Astrocyte (in vitro differentiated cells and primary cell): ENCODE measurements at regions not wholly inside any gene's neighbourhood (a gene's known extent, or its start where the extent isn't known, plus 50 kb on each side); places are given as distances from the start of the nearest gene placed in this dataset.

Experiments
- DNase-seq: peaks from one replicate; pipeline ENCODE4 v3.0.0-alpha.2; 2010; ENCODE audit warnings: low read depth
- FAIRE-seq: peaks from 2 replicates; lab custom pipeline; 2011; peaks lifted over from hg19 to GRCh38; lab: Jason Lieb, UNC
- H2AFZ ChIP-seq: 2 replicates; pipeline ENCODE4 v1.6.0; 2012; ENCODE audit warnings: low read depth, low read length, inconsistent platforms
- H3K27ac ChIP-seq: 2 replicates; pipeline ENCODE4 v1.5.1; 2011; ENCODE audit warnings: low read depth, low read length, inconsistent platforms
- H3K27me3 ChIP-seq: 2 replicates; pipeline ENCODE4 v1.6.0; 2011; ENCODE audit warnings: low read length, inconsistent platforms; ENCODE audit not compliant: insufficient read depth
- H3K36me3 ChIP-seq: 2 replicates; pipeline ENCODE4 v1.5.1; 2011; ENCODE audit warnings: low read length, inconsistent platforms; ENCODE audit not compliant: insufficient read depth
- H3K4me1 ChIP-seq: 2 replicates; pipeline ENCODE4 v1.5.1; 2011; ENCODE audit warnings: low read length, inconsistent platforms; ENCODE audit not compliant: insufficient read depth
- H3K4me2 ChIP-seq: 2 replicates; pipeline ENCODE4 v1.6.0; 2012; ENCODE audit warnings: low read length, inconsistent platforms
- H3K4me3 ChIP-seq: 2 replicates; pipeline ENCODE4 v1.5.1; 2011; ENCODE audit warnings: low read depth, mild to moderate bottlenecking, low read length, inconsistent platforms; ENCODE audit not compliant: insufficient read depth
- H3K79me2 ChIP-seq: 2 replicates; pipeline ENCODE4 v1.6.0; 2012; ENCODE audit warnings: mild to moderate bottlenecking, low read length, inconsistent platforms; ENCODE audit not compliant: insufficient read depth
- H3K9ac ChIP-seq: 2 replicates; pipeline ENCODE4 v1.6.0; 2012; ENCODE audit warnings: mild to moderate bottlenecking, low read length, inconsistent platforms
- H3K9me3 ChIP-seq: 2 replicates; pipeline ENCODE4 v1.5.1; 2012; ENCODE audit warnings: low read depth, mild to moderate bottlenecking, low read length, inconsistent platforms; ENCODE audit not compliant: insufficient read depth
- H4K20me1 ChIP-seq: 2 replicates; pipeline ENCODE4 v1.6.0; 2012; ENCODE audit warnings: low read length, inconsistent platforms; ENCODE audit not compliant: insufficient read depth
- H3K27ac Mint-ChIP-seq: one replicate; pipeline ENCODE4 v1.8.0; 2021; ENCODE audit warnings: mild to moderate bottlenecking, mixed read lengths; ENCODE audit not compliant: unreplicated experiment
- H3K27me3 Mint-ChIP-seq: one replicate; pipeline ENCODE4 v1.8.0; 2021; ENCODE audit warnings: low read depth, mixed read lengths; ENCODE audit not compliant: unreplicated experiment
- H3K36me3 Mint-ChIP-seq: one replicate; pipeline ENCODE4 v1.8.0; 2021; ENCODE audit warnings: low read depth, mixed read lengths; ENCODE audit not compliant: unreplicated experiment
- H3K4me1 Mint-ChIP-seq: one replicate; pipeline ENCODE4 v1.8.0; 2021; ENCODE audit warnings: low read depth, mixed read lengths; ENCODE audit not compliant: unreplicated experiment
- H3K4me3 Mint-ChIP-seq: one replicate; pipeline ENCODE4 v1.8.0; 2021; ENCODE audit warnings: mild to moderate bottlenecking, moderate library complexity, mixed read lengths; ENCODE audit not compliant: unreplicated experiment
- H3K9me3 Mint-ChIP-seq: one replicate; pipeline ENCODE4 v1.8.0; 2021; ENCODE audit warnings: mild to moderate bottlenecking, mixed read lengths; ENCODE audit not compliant: unreplicated experiment
- CTCF ChIP-seq: IDR thresholded peaks from 2 replicates; pipeline ENCODE4 v1.5.1; 2011; ENCODE audit warnings: low read depth, mild to moderate bottlenecking, inconsistent platforms, low read length, moderate library complexity; ENCODE audit not compliant: insufficient read depth
- EZH2 ChIP-seq: IDR thresholded peaks from 2 replicates; pipeline ENCODE4 v1.6.1; 2012; ENCODE audit warnings: mild to moderate bottlenecking, low read length, inconsistent platforms; ENCODE audit not compliant: insufficient read depth

- H3K27me3 Mint-ChIP-seq = no peaks in the 10 kb centered on the region
- Histone ChIP-seq H3K4me1 (no peaks in the 10 kb centered on the region), H2AFZ (no peak overlapping the region), H3K4me3 (no peak overlapping the region), H3K9ac (no peak overlapping the region), H3K27ac (no peak overlapping the region), H3K9me3 (no peaks in the 10 kb centered on the region), H3K27me3 (no peaks in the 10 kb centered on the region), H4K20me1 (no peaks in the 10 kb centered on the region), H3K4me2 (no peak overlapping the region), H3K36me3 (no peaks in the 10 kb centered on the region), H3K79me2 (no peaks in the 10 kb centered on the region)
- no peak overlapping the region for H3K4me3 Mint-ChIP-seq
- H3K27ac Mint-ChIP-seq = no peak overlapping the region
- FAIRE-seq = no peak
- no peaks in the 10 kb centered on the region for H3K9me3 Mint-ChIP-seq
- H3K36me3 Mint-ChIP-seq = no peaks in the 10 kb centered on the region
- no peak for DNase-seq
- no peaks in the 10 kb centered on the region for H3K4me1 Mint-ChIP-seq
- TF ChIP-seq CTCF (no peak), EZH2 (no peak)
These were observed 353.0 kb upstream of the SLC7A11 start for GRCh38 chr4:138595171-138595570.

- Histone ChIP-seq H3K4me2 (no peak overlapping the region), H3K27ac (no peak overlapping the region), H3K27me3 (no peaks in the 10 kb centered on the region), H3K4me3 (no peak overlapping the region), H2AFZ (no peak overlapping the region), H3K79me2 (no peaks in the 10 kb centered on the region), H3K4me1 (no peaks in the 10 kb centered on the region), H4K20me1 (no peaks in the 10 kb centered on the region), H3K9me3 (no peaks in the 10 kb centered on the region), H3K9ac (no peak overlapping the region), H3K36me3 (no peaks in the 10 kb centered on the region)
- Mint-ChIP-seq H3K4me3 (no peak overlapping the region), H3K9me3 (no peaks in the 10 kb centered on the region), H3K36me3 (no peaks in the 10 kb centered on the region), H3K4me1 (no peaks in the 10 kb centered on the region), H3K27me3 (no peaks in the 10 kb centered on the region), H3K27ac (no peak overlapping the region)
- TF ChIP-seq CTCF = no peak
- no peak for FAIRE-seq
- DNase-seq = no peak
These were observed 350.6 kb upstream of the SLC7A11 start for GRCh38 chr4:138592796-138593195.

- Histone ChIP-seq H3K27ac (no peak overlapping the region), H2AFZ (no peak overlapping the region), H3K4me1 (no peaks in the 10 kb centered on the region), H4K20me1 (no peaks in the 10 kb centered on the region), H3K9me3 (no peaks in the 10 kb centered on the region), H3K4me2 (no peak overlapping the region), H3K4me3 (no peak overlapping the region), H3K27me3 (no peaks in the 10 kb centered on the region), H3K79me2 (no peaks in the 10 kb centered on the region), H3K36me3 (no peaks in the 10 kb centered on the region), H3K9ac (no peak overlapping the region)
- Mint-ChIP-seq H3K4me3 (no peak overlapping the region), H3K27ac (no peak overlapping the region), H3K4me1 (no peaks in the 10 kb centered on the region), H3K27me3 (no peaks in the 10 kb centered on the region), H3K36me3 (no peaks in the 10 kb centered on the region), H3K9me3 (no peaks in the 10 kb centered on the region)
- FAIRE-seq (no peak), DNase-seq (no peak)
- TF ChIP-seq EZH2 (no peak), CTCF (no peak)
These were observed 349.7 kb upstream of the SLC7A11 start for GRCh38 chr4:138591808-138592207.
